Heart left ventricle (tissue), 13 donors: ENCODE measurements at regions not wholly inside any gene's neighbourhood (a gene's known extent, or its start where the extent isn't known, plus 50 kb on each side); places are given as distances from the start of the nearest gene placed in this dataset.

Experiments
- CTCF ChIP-seq, 12 donors: fragments of 200-600 bp; sonication (generic) in 4 of 12; IDR thresholded peaks; one replicate each; pipeline versions ENCODE4 v1.5.0 to v1.8.0; 2018 to 2022; ENCODE audit warnings: antibody characterized with exemption in 12 of 12, mild to moderate bottlenecking in 5 of 12
- POLR2A ChIP-seq, 2 donors: fragments of 450-650 bp; IDR thresholded peaks; one replicate each; pipeline ENCODE4 v1.6.1; 2017; ENCODE audit warnings: antibody characterized with exemption in 2 of 2, mild to moderate bottlenecking in 2 of 2, moderate library complexity in 2 of 2
- donor health status: ischemic (EF 13 %, LVEDD 7.1; RV severe dilation, severe dysfunction).
- donor health status: DM: no; HTN: yes; CAD: no.
- donor health status: DM: no; HTN: no; CAD: no.
- donor health status: ischemic (EF 25% LVEDD 6.9; RV normal size, moderate dysfunction).
- donor health status: ischemic (EF 25% LVEDD 5.7; RV mildly dilated, moderate dysfunction).
- donor health status: ischemic (EF 35%, LVEDD 5.7; RV mildly dilated, moderate dysfunction).
- donor health status: nonischemic (EF 11% LVEDD 7.7; RV severe dilation, severe dysfunction).
- donor health status: DM: yes; HTN: yes; CAD: no.
- donor health status: PGD.
- donor health status: ischemic (EF 29% LVEDD 5.4; RV normal size, mild dysfunction).
- donor health status: nonischemic (EF 23%, LVEDD 6.1; RV moderate dilation, normal function).

DNA sequence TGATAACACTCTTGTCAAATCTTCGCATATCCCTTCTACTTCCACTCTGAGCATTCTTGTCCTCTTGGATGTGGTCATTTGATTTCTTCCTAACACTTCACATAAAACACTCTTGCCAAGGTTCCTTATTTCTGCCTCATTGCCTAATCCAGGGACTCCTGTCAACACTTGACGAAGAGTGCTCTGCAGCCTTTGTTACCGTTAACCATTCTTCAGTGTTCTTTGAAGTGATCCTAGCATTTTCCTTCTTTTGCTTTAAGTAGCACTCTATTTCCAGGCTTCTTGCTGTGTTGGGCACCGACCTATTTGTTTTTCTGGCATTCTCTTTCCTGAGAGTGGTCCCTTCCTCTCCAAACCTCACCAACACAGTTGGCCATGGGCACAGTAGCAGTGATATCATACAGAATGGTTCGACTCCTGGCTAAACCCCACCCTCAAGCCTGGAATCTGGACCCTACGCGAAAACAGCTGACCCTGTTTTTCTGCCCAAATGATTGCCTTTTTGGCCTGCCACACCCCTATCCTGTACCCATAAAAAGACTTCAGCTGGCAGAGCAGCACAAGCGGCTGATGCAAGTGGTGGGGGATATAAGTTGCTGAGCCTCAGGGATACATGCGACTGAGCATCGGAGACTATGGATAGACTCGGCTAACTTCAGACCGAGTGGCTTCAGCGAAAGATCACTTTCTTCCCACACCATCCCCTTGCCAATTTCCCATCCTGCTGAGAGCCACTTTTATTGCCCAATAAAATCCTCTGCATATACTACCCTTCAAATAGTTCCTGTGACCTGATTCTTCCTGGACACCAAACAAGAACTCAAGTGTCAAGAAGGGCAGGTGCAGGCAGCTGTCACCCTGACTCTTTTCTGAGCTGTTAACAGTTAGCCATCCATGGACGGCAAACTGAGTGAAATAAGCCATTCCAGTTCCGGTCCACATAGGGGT is 820.6 kb downstream of the CCSER2 start:
- TF ChIP-seq POLR2A (IDR thresholded peaks at IDR 0.05) (no peak), CTCF (IDR thresholded peaks at IDR 0.05) (no peak)
